ENCODE measurements at regions not wholly inside any gene's neighbourhood (a gene's known extent, or its start where the extent isn't known, plus 50 kb on each side); places are given as distances from the start of the nearest gene placed in this dataset.

DNA sequence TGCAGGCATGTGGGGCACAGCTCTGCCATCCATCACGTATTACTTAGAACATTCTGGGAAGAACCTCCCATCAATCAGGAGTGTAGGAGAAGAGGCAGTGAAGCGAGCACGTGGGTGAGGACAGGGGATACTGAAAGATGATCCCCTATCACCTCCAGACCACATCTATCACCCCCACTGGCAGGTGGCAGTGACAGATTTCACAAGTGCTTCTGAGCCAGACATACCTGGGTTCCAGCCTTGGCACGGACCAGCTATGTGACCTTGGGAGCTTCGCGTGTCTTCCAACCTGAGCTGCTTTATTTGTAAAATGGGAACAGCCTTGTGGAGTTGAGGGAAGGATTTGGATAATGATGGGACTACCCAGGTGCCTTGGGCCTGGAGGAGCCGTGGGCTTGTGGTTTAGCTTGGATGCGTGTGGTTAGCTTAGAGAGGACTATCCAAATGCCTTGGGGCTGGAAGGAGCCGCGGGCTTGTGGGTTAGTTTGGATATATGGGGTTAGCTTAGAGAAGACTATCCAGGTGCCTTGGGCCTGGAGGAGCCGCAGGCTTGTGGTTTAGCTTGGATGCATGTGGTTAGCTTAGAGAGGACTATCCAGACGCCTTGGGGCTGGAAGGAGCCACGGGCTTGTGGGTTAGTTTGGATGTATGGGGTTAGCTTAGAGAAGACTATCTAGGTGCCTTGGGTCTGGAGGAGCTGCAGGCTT, 206.4 kb downstream of the ENGASE start:
- FAIRE-seq (no peak), DNase-seq (peak in 1 of 5 donors; percentile 34)
- peaks cover 2% of the 10 kb centered on the region for H3K27me3 ChIP-seq (ENCODE audit: control insufficient read depth, insufficient read depth, low read length)
- H3K9me3 ChIP-seq (ENCODE audit: control insufficient read depth in 2 of 3, insufficient read depth in 1 of 3, low read length in 3 of 3), result no peaks in the 10 kb centered on the region
- H3K36me3 ChIP-seq (ENCODE audit: control insufficient read depth in 2 of 3, insufficient read depth in 3 of 3, low read length in 3 of 3), result no peaks in the 10 kb centered on the region
- H3K4me1 ChIP-seq (ENCODE audit: control insufficient read depth in 2 of 3, insufficient read depth in 2 of 3, low read depth in 1 of 3, low read length in 3 of 3), result no peaks in the 10 kb centered on the region
- TF ChIP-seq, protein P1, sequence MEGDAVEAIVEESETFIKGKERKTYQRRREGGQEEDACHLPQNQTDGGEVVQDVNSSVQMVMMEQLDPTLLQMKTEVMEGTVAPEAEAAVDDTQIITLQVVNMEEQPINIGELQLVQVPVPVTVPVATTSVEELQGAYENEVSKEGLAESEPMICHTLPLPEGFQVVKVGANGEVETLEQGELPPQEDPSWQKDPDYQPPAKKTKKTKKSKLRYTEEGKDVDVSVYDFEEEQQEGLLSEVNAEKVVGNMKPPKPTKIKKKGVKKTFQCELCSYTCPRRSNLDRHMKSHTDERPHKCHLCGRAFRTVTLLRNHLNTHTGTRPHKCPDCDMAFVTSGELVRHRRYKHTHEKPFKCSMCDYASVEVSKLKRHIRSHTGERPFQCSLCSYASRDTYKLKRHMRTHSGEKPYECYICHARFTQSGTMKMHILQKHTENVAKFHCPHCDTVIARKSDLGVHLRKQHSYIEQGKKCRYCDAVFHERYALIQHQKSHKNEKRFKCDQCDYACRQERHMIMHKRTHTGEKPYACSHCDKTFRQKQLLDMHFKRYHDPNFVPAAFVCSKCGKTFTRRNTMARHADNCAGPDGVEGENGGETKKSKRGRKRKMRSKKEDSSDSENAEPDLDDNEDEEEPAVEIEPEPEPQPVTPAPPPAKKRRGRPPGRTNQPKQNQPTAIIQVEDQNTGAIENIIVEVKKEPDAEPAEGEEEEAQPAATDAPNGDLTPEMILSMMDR (IDR thresholded peaks at IDR 0.05; ENCODE audit: borderline replicate concordance, extremely low read depth, insufficient read depth), result no peak
- H3K9ac ChIP-seq (ENCODE audit: low read length in 3 of 3), result no peak overlapping the region
- intact Hi-C loops (cut with DNase I), result no loop called here
- no peak overlapping the region for H3K27ac ChIP-seq (ENCODE audit: low read depth in 2 of 2, low read length in 2 of 2)
- no peak overlapping the region for H3K4me3 ChIP-seq (ENCODE audit: low read length in 3 of 3)

DNA sequence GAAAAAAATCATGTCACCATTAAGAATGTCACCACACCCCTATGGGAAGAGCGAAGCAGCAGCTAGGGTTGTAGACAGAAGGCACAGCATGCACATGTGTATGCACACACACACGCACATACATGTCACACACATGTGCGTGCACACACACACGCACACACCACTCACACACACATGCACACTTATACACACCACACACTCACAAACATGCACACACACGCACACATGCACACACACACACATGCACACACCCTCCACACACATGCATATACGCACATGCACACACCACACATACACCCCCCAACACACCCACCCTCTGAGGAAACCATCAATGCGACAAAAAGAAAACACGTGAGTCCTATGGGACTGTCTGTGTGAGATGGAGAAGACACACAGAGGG, 205.4 kb downstream of the ENGASE start:
- intact Hi-C loops (cut with DNase I), result no loop called here
- no peak overlapping the region for H3K4me3 ChIP-seq (ENCODE audit: low read length in 3 of 3)
- FAIRE-seq (no peak), DNase-seq (no peak)
- H3K27ac ChIP-seq (ENCODE audit: low read depth in 2 of 2, low read length in 2 of 2), result no peak overlapping the region
- no peaks in the 10 kb centered on the region for H3K4me1 ChIP-seq (ENCODE audit: control insufficient read depth in 2 of 3, insufficient read depth in 2 of 3, low read depth in 1 of 3, low read length in 3 of 3)
- no peak overlapping the region for H3K9ac ChIP-seq (ENCODE audit: low read length in 3 of 3)
- TF ChIP-seq, protein P1 (IDR thresholded peaks at IDR 0.05; ENCODE audit: borderline replicate concordance, extremely low read depth, insufficient read depth), result no peak
- no peaks in the 10 kb centered on the region for H3K27me3 ChIP-seq (ENCODE audit: control insufficient read depth, insufficient read depth, low read length)
- H3K9me3 ChIP-seq (ENCODE audit: control insufficient read depth in 2 of 3, insufficient read depth in 1 of 3, low read length in 3 of 3), result no peaks in the 10 kb centered on the region
- H3K36me3 ChIP-seq (ENCODE audit: control insufficient read depth in 2 of 3, insufficient read depth in 3 of 3, low read length in 3 of 3), result no peaks in the 10 kb centered on the region

DNA sequence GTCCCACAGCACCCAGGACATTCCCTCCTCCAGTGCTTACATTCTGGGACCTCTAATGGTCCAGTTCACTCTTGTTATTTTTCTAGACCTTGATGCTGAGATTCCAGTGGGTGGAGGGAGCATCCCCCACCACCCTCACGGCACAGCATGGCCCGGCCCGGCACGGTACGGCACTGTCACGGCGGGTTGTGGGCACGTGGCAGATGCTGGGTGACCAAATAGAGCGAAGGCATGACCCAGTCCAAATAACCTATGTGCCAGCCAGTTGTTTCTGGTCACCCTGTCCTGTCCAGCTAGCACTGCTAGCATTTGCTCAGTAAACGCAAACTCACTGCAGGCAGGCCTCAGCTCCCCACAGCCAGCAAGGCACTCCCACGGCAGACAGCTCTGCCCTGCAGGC, 204.7 kb downstream of the ENGASE start:
- Histone ChIP-seq H3K27me3 (ENCODE audit: control insufficient read depth, insufficient read depth, low read length) (no peaks in the 10 kb centered on the region), H3K4me3 (ENCODE audit: low read length in 3 of 3) (no peak overlapping the region), H3K27ac (ENCODE audit: low read depth in 2 of 2, low read length in 2 of 2) (no peak overlapping the region), H3K9ac (ENCODE audit: low read length in 3 of 3) (no peak overlapping the region), H3K9me3 (ENCODE audit: control insufficient read depth in 2 of 3, insufficient read depth in 1 of 3, low read length in 3 of 3) (no peaks in the 10 kb centered on the region), H3K36me3 (ENCODE audit: control insufficient read depth in 2 of 3, insufficient read depth in 3 of 3, low read length in 3 of 3) (no peaks in the 10 kb centered on the region), H3K4me1 (ENCODE audit: control insufficient read depth in 2 of 3, insufficient read depth in 2 of 3, low read depth in 1 of 3, low read length in 3 of 3) (no peaks in the 10 kb centered on the region)
- intact Hi-C loops (cut with DNase I), result no loop called here
- no peak for FAIRE-seq
- TF ChIP-seq, protein P1 (IDR thresholded peaks at IDR 0.05; ENCODE audit: borderline replicate concordance, extremely low read depth, insufficient read depth), result no peak
- no peak for DNase-seq

DNA sequence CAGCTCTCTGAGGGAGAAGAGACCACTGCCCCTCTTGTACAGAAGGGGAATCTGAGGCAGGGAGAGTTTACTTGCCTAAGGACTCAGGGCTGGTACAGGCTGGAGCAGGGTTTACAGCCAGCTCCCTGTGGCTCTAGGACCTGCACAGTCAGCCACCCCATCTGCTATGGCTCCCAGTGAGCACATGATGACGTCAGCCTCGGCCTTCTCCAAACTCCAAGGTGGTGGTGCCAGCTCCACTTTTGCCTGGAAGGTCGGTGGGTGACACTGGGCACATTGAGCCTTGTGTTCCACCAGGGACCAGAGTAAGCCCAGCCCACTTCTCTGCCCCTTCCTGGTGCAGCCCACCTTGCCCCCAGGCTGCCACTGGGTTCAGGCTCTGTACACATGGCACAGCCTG, 202.2 kb downstream of the ENGASE start:
- H3K27ac ChIP-seq (ENCODE audit: low read depth in 2 of 2, low read length in 2 of 2), result no peak overlapping the region
- H3K9ac ChIP-seq (ENCODE audit: low read length in 3 of 3), result no peak overlapping the region
- H3K36me3 ChIP-seq (ENCODE audit: control insufficient read depth in 2 of 3, insufficient read depth in 3 of 3, low read length in 3 of 3), result no peaks in the 10 kb centered on the region
- intact Hi-C loops (cut with DNase I), result no loop called here
- H3K27me3 ChIP-seq (ENCODE audit: control insufficient read depth, insufficient read depth, low read length), result no peaks in the 10 kb centered on the region
- TF ChIP-seq, protein P1 (IDR thresholded peaks at IDR 0.05; ENCODE audit: borderline replicate concordance, extremely low read depth, insufficient read depth), result no peak
- no peak overlapping the region for H3K4me3 ChIP-seq (ENCODE audit: low read length in 3 of 3)
- no peaks in the 10 kb centered on the region for H3K9me3 ChIP-seq (ENCODE audit: control insufficient read depth in 2 of 3, insufficient read depth in 1 of 3, low read length in 3 of 3)
- FAIRE-seq, result no peak
- DNase-seq, result no peak
- no peaks in the 10 kb centered on the region for H3K4me1 ChIP-seq (ENCODE audit: control insufficient read depth in 2 of 3, insufficient read depth in 2 of 3, low read depth in 1 of 3, low read length in 3 of 3)

Measured in kidney (tissue), 13 donors.